ENCODE measurements at regions not wholly inside any gene's neighbourhood (a gene's known extent, or its start where the extent isn't known, plus 50 kb on each side); places are given as distances from the start of the nearest gene placed in this dataset.

GRCh38 chr4:128703948-128704347, 105.6 kb upstream of the JADE1 start:
- no peak for DNase-seq (ENCODE audit: low spot score in 2 of 2)
- 92 to 95% methylated on average over 14 of the region's 14 CpGs for WGBS, 2 donors
- H3K4me3 ChIP-seq (ENCODE audit: low read depth, poor library complexity, severe bottlenecking) = no peak overlapping the region
- intact Hi-C loops (cut with DNase I; ENCODE audit: low total_unique reads) = no loop called here
- TF ChIP-seq POLR2A (IDR thresholded peaks at IDR 0.05) (no peak), CTCF (IDR thresholded peaks at IDR 0.05) (no peak)

GRCh38 chr4:128700659-128701350, 108.7 kb upstream of the JADE1 start:
- 92 to 95% methylated on average over 1 of the region's 1 CpG for WGBS, 2 donors
- no peak overlapping the region for H3K4me3 ChIP-seq (ENCODE audit: low read depth, poor library complexity, severe bottlenecking)
- intact Hi-C loops (cut with DNase I; ENCODE audit: low total_unique reads) = no loop called here
- TF ChIP-seq POLR2A (IDR thresholded peaks at IDR 0.05) (no peak), CTCF (IDR thresholded peaks at IDR 0.05) (no peak)
- no peak for DNase-seq (ENCODE audit: low spot score in 2 of 2)

GRCh38 chr4:128698386-128698785, 111.1 kb upstream of the JADE1 start:
- WGBS, 2 donors = 75 to 76% methylated on average over 2 of the region's 2 CpGs
- intact Hi-C loops (cut with DNase I; ENCODE audit: low total_unique reads) = no loop called here
- H3K4me3 ChIP-seq (ENCODE audit: low read depth, poor library complexity, severe bottlenecking) = no peak overlapping the region
- no peak for DNase-seq (ENCODE audit: low spot score in 2 of 2)
- no peak for TF ChIP-seq CTCF (IDR thresholded peaks at IDR 0.05)
- TF ChIP-seq POLR2A (IDR thresholded peaks at IDR 0.05) = no peak

- intact Hi-C loops (cut with DNase I; ENCODE audit: low total_unique reads) = no loop called here
- DNase-seq (ENCODE audit: low spot score in 2 of 2) = no peak
- no peak overlapping the region for H3K4me3 ChIP-seq (ENCODE audit: low read depth, poor library complexity, severe bottlenecking)
- 71 to 77% methylated on average over 5 of the region's 5 CpGs for WGBS, 2 donors
- no peak for TF ChIP-seq POLR2A (IDR thresholded peaks at IDR 0.05)
- no peak for TF ChIP-seq CTCF (IDR thresholded peaks at IDR 0.05)
These were observed 112.2 kb upstream of the JADE1 start for GRCh38 chr4:128697323-128697722.

GRCh38 chr4:128690011-128690410, 119.5 kb upstream of the JADE1 start:
- 71 to 75% methylated on average over 3 of the region's 3 CpGs for WGBS, 2 donors
- TF ChIP-seq CTCF (IDR thresholded peaks at IDR 0.05) (no peak), POLR2A (IDR thresholded peaks at IDR 0.05) (no peak)
- no peak for DNase-seq (ENCODE audit: low spot score in 2 of 2)
- intact Hi-C loops (cut with DNase I; ENCODE audit: low total_unique reads) = no loop called here
- no peak overlapping the region for H3K4me3 ChIP-seq (ENCODE audit: low read depth, poor library complexity, severe bottlenecking)

All from lower leg skin (tissue), 4 donors.